A172 (cell line): ENCODE measurements at regions not wholly inside any gene's neighbourhood (a gene's known extent, or its start where the extent isn't known, plus 50 kb on each side); places are given as distances from the start of the nearest gene placed in this dataset.
"Not testable (repeated sequence)": the region's sequence is repeated elsewhere in the genome, so short reads cannot be mapped to it uniquely, and the experiment has no call there.

Experiments used
- DNase-seq: peaks from one replicate; pipeline ENCODE4 v3.0.0-alpha.2; 2015; ENCODE audit warnings: low spot score

- DNase-seq = no peak
Observed at GRCh38 chr9:85487872-85488271, 253.9 kb downstream of the AGTPBP1 start.

- no peak for DNase-seq
Observed at GRCh38 chr9:85484235-85484634, 257.5 kb downstream of the AGTPBP1 start.

DNA sequence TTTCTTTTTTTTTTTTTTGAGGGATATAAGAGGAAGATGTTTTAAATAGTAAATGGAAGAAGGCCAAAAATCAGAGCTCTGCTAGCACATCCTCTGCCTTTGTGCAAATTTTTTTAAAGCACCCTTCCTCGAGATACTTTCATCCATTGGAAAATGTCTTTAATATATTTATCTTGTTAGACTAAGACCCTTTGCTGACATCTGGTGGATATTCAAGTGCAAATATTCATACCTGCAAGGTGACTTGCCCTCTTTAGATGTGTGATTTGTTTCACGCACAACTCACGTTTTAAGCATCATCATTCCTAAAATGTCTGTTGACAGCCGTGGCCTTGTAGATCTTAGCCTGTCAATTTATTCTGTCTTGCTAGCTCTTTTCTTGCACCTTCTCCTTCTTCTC, 258.5 kb downstream of the AGTPBP1 start:
- no peak for DNase-seq

DNA sequence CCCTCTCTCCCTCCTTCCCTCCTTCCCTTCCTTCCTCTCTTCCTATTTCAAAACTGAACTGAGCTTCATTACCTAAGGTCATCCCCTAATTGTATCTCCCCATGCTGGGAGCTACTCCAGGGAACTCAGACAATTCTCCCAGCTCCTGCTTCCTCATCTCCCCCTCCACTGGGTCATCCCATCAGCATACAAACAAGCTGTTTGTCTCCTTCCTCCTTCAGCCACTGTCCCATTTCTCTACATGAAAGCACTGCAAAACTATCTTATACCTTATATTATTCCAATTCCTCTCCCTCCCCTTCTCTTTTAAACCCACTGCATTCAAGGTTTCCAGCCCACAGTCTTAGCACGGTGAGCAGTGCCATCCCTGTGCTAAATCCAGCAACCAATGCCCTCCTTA, 262.4 kb downstream of the AGTPBP1 start:
- DNase-seq = no peak

- no peak for DNase-seq
Observed at GRCh38 chr9:85478847-85479246, 262.9 kb downstream of the AGTPBP1 start.

DNA sequence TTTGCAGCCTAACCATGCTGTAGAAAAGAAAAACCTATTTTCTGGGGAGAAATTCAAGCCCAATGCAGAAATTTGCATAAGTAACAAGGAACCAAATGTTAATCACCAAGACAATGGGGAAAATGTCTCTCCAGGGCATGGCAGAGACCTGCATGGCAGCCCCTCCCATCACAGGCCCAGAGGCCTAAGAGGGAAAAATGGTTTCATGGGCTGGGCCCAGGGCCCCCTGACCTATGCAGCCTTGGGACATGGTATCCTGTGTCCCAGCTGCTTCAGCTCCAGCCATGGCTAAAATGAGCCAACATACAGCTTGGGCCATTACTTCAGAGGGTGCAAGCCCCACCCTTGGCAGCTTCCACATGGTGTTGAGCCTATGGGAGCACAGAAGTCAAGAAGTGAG, 266.9 kb downstream of the AGTPBP1 start:
- DNase-seq = not testable (repeated sequence)

- no peak for DNase-seq
Observed at GRCh38 chr9:85471791-85472190, 270.0 kb downstream of the AGTPBP1 start.

GRCh38 chr9:85469041-85469440, 272.7 kb downstream of the AGTPBP1 start:
- no peak for DNase-seq

DNA sequence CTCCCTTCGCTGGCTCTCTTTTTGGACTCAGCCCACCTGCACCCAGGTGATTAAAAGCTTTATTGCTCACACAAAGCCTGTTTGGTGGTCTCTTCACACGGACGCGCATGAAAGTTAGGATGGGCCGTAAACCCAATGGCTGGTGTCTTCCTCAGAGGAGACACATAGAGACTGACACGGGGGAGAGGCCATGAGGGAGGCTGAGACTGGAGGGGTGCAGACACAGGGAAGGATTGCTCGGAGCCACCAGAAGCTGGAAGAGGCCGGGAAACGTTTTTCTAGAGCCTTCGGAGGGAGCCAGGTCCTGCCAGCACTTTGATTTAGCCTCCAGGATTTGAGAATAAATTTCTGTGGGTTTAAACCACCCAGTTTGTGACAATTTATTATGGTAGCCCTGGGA, 274.9 kb downstream of the AGTPBP1 start:
- no peak for DNase-seq

- DNase-seq = not testable (repeated sequence)
Observed at GRCh38 chr9:85458114-85458864, 283.5 kb downstream of the AGTPBP1 start.

DNA sequence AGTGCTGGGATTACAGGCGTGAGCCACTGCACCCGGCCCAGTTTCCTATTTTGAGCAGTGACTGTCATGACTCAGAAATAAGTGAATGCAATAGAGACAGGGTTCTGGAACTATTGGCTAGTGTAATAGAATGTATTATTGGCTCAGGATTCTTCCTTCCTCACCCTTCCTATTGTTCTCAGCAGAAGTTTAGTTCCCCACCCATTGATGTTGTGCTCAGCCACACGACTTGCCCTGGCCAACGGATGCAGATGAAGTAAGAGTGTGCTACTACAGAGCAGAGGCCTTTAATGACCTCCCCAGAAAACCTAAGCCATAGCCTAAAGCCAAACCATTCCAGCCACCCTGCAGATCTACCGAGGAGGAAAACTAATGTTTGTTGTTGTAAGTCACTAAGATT, 287.9 kb downstream of the AGTPBP1 start:
- DNase-seq = no peak

DNA sequence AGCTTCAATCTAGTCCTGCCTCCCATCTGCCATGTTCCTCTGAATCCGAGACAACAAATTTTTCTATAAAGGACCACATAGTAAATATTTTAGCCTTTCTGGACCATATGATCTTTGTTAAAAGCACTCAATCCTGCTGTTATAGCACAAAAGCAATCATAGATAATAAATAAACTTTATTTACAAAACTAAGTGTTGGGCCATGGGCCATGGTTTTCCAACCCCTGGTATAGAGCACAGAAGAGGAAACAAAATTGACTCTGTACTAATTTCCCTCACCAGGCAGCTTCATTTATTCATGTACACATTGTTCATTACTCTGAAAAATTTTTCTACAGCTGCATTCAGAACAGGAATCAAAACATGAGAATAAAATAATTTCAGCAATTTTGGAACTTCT, 288.9 kb downstream of the AGTPBP1 start:
- no peak for DNase-seq

GRCh38 chr9:85451680-85452079, 290.1 kb downstream of the AGTPBP1 start:
- no peak for DNase-seq

DNA sequence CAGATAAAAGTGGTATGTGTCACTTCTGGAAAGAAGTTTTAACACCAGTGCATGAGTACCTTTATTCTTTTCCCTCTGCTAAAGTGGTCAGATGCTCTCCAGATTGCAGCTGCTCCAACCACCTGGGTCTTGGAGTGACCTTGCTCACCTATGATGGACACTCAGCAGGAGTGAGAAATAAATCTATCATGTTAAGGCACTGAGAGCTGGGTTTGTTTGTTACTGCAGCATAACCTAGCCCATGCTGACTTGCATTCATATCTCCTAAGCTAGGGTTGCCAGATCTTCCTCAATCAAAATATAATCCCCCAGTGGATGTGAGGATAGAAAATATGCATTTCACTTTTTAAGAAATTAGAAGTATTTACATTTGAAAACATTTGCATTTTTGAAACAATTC, 295.9 kb downstream of the AGTPBP1 start:
- DNase-seq = no peak

DNA sequence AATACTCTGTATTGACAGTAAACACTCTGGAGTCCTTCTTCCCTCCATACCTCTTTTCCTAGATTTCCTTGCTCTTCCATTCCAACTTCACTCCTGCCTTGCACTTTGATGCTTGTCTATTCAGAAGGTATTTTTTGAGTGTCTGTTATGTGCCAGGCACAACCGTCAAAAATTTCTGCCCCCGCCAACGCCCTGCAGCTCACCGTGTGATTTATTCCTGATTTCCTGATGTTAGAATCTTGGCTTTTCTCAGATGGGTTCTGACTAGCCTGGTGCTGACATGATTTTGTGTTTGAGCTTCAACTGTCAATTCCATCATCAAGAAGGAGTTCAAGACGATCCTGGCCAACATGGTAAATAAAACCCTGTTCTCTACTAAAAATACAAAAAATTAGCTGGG, 297.5 kb downstream of the AGTPBP1 start:
- no peak for DNase-seq

DNA sequence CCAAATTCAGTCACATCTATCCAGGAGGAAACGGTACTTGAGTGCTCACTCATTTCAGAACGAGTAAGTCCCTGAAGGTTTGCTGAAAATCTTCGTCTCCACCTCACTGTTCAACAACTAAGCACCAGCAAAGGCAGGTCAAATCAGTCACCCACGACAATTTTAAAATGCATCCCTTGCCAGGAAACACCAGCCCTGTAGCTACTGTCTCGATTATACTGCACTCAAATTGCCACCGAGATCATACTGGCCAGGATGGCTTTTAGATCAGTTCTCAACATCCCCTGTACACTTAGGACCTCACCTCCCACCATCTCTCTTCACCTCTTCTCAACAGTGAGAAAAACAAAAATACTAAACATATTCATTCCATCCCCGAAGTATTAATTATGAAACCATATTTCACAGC, 298.6 kb downstream of the AGTPBP1 start:
- DNase-seq = no peak

DNA sequence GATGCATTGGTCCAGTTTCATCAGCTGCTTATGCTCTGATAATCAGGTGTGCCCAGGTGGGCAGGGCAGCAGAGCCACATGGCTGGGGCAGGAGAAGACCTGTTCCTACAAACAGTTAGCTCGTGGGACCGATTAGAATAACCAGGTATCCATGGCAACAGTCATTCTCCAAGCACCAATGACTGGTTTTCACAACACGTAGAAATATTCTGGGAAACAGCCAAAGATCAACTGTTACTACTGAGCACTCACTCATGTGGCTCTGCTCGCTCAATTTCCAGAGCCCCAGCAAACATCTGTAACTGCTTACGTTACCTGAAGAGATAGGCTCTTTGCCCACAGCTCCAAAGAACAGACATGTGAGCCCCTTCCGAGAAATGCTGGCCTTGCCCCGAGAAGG, 302.0 kb downstream of the AGTPBP1 start:
- no peak for DNase-seq

DNA sequence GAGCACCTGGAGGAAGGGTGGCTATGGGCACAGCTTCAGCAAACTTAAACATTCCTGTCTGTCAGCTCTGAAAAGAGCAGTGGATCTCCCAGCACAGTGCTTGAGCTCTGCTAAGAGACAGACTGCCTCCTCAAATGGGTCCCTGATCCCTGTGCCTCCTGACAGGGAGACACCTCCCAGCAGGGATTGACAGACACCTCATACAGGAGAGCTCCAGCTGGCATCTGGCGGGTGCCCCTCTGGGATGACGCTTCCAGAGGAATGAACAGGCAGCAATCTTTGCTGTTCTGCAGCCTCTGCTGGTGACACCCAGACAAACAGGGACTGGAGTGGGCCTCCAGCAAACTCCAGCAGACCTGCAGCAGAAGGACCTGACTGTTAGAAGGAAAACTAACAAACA, 307.8 kb downstream of the AGTPBP1 start:
- DNase-seq = not testable (repeated sequence)

GRCh38 chr9:85433551-85433950, 308.2 kb downstream of the AGTPBP1 start:
- not testable (repeated sequence) for DNase-seq

GRCh38 chr9:85433046-85433445, 308.7 kb downstream of the AGTPBP1 start:
- no peak for DNase-seq

- no peak for DNase-seq
Observed at GRCh38 chr9:85432599-85432998, 309.2 kb downstream of the AGTPBP1 start.

DNA sequence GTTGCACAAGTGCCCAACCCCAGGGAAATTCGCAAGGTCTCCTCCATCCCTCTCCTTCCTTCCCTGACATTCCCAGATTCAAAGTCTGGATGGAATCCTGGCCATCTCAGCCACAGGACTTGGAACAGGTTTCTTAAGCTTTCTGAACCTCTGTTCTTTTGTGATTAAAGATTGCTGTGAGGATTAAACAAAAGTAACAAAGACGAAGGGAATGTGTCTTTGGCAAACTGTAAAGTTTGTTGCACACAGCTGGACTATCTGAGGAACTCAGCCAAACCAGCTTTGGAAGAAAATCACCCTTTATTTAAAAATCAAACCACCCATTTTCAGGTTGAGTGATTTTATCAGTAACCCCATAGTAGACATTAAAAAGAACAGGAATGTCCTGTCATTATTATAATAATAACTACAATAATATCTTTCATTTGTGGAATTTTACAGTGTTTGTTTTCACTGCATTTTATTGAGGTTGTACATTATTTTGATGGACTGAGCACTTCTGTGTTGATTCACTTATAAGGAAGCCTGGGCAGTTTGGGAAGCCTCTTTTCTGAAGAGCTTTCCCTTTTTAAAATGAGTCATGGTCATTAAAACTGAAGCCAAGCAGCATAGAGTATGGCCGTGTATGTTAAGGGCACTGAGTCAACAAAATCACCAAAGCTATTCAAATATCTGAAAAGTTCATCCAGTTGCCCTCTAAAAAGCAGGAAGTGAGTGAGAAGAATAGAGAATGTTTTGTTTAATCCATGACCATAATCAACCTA, 310.2 kb downstream of the AGTPBP1 start:
- no peak for DNase-seq

GRCh38 chr9:85430659-85431338, 311.0 kb downstream of the AGTPBP1 start:
- DNase-seq = no peak
